BJ (cell line): ENCODE measurements at regions not wholly inside any gene's neighbourhood (a gene's known extent, or its start where the extent isn't known, plus 50 kb on each side); places are given as distances from the start of the nearest gene placed in this dataset.
"Not testable (repeated sequence)": the region's sequence is repeated elsewhere in the genome, so short reads cannot be mapped to it uniquely, and the experiment has no call there.

Experiments used
- CTCF ChIA-PET: fragments of 350-600 bp; formaldehyde crosslinking; extraction: SDS; loops from one replicate; lab custom pipeline; 2021; ENCODE audit warnings: antibody characterized with exemption, inconsistent platforms; lab: Yijun Ruan, JAX
- POLR2A ChIA-PET: fragments of 300-600 bp; sonication (Branson Sonifier 250); formaldehyde crosslinking; extraction: SDS; loops from one replicate; lab custom pipeline; 2021; ENCODE audit warnings: antibody characterized with exemption; lab: Charles Lee
- DNase-seq: peaks from one replicate; pipeline ENCODE4 v3.0.0-alpha.2; 2011; ENCODE audit warnings: low read depth
- H3K27me3 ChIP-seq: 2 replicates; pipeline ENCODE4 v1.6.0; 2011; ENCODE audit warnings: low read length; ENCODE audit not compliant: control insufficient read depth, insufficient read depth
- H3K36me3 ChIP-seq: 2 replicates; pipeline ENCODE4 v1.5.1; 2011; ENCODE audit warnings: low read length; ENCODE audit not compliant: control insufficient read depth, insufficient read depth
- H3K4me3 ChIP-seq: 2 replicates; pipeline ENCODE4 v1.5.1; 2011; ENCODE audit warnings: low read depth, mild to moderate bottlenecking, control low read depth, low read length
- TF ChIP-seq, protein P1 (sequence below): IDR thresholded peaks from 2 replicates; pipeline ENCODE4 v1.5.1; 2011; ENCODE audit warnings: low read depth, mild to moderate bottlenecking, control low read depth, inconsistent platforms, low read length, moderate library complexity; ENCODE audit not compliant: insufficient read depth

DNA sequence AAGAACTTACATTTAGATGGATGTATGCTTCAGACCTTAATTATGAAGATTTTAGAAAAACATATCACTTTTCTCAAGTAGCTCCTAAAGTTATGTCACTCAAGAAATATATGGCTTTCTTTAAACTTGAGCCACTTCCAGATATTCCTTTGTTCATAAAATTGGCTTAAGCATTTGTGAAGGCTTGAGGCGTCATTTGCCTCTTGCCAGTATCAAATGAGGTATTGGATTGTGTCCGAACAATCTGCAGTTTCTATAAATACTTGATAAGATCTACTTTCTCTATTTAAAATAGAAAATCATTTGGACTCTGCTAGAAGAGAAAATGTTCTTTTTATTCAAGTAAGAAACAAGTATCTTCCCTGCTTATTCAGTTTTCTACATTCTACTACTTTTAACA is 102.6 kb downstream of the RSL24D1 start:
- POLR2A ChIA-PET = no interaction called here
- TF ChIP-seq, protein P1, sequence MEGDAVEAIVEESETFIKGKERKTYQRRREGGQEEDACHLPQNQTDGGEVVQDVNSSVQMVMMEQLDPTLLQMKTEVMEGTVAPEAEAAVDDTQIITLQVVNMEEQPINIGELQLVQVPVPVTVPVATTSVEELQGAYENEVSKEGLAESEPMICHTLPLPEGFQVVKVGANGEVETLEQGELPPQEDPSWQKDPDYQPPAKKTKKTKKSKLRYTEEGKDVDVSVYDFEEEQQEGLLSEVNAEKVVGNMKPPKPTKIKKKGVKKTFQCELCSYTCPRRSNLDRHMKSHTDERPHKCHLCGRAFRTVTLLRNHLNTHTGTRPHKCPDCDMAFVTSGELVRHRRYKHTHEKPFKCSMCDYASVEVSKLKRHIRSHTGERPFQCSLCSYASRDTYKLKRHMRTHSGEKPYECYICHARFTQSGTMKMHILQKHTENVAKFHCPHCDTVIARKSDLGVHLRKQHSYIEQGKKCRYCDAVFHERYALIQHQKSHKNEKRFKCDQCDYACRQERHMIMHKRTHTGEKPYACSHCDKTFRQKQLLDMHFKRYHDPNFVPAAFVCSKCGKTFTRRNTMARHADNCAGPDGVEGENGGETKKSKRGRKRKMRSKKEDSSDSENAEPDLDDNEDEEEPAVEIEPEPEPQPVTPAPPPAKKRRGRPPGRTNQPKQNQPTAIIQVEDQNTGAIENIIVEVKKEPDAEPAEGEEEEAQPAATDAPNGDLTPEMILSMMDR = no peak
- Histone ChIP-seq H3K36me3 (no peaks in the 10 kb centered on the region), H3K27me3 (no peaks in the 10 kb centered on the region), H3K4me3 (no peak overlapping the region)
- CTCF ChIA-PET = no interaction called here
- DNase-seq = no peak

DNA sequence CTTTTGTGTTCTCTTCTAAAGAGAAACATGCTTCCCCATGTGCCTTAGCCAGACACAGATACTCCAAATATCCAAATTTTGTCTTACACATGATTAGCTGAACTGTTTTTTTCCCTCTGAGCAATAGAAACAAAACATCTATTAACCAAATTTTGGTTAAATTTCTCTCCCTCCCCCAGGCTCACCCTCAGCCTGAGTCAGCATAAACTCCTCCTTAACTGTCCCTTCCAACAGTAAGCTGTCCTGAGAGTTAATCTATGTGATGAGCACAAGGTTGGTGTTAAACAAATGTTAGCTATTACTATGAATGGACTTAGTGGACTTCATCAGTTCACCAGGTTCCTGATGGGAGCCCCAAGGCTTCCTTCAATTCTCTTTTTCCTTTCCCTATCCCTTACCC is 108.5 kb downstream of the RSL24D1 start:
- ChIA-PET POLR2A (no interaction called here), CTCF (no interaction called here)
- TF ChIP-seq, protein P1 = no peak
- no peaks in the 10 kb centered on the region for H3K27me3 ChIP-seq
- H3K36me3 ChIP-seq = no peaks in the 10 kb centered on the region
- DNase-seq = no peak
- H3K4me3 ChIP-seq = no peak overlapping the region

DNA sequence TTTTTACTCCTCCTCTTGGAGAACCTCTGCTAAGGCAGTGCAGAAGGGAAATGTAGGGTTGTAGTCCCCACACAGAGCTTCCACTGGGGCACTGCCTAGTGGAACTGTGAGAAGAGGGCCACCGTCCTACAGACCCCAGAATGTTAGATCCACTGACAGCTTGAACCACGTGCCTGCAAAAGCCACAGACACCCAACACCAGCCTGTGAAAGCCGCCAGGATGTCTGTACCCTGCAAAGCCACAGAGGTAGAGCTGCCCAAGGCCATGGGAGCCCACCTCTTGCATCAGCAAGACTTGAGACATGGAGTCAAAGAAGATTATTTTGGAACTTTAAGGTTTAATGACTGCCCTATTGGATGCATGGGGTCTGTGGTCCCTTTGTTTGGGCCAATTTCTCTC is 112.1 kb downstream of the RSL24D1 start:
- CTCF ChIA-PET = interaction anchor here (0.6 kb wide), 1 partner anchor 32 kb away, joined by 3 read pairs; no protein-coding TSS in a partner anchor
- POLR2A ChIA-PET = no interaction called here

DNA sequence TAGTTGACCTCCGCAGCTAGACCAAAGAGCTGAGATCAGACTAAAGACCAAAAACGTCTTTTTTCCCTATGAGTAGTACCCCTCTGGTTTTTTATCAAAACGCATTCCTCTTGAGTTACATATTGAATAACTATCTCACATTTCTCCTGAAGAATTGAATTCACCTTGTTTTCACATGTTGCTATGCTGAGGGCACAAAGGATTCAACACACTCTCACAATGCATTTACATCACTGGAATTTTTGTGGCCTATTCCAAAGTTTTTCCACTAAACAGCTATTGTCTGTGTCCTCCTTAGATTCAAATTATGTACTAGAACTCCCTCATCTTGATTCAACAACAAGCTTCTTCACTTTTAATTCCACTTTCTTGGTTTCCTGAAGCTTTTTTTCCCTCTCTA is 112.5 kb downstream of the RSL24D1 start:
- CTCF ChIA-PET = interaction anchor here (0.6 kb wide), 1 partner anchor 32 kb away, joined by 3 read pairs; no protein-coding TSS in a partner anchor

More for the DNA sequence above, 112.1 kb downstream of the RSL24D1 start:
- no peaks in the 10 kb centered on the region for H3K27me3 ChIP-seq
- no peak for DNase-seq
- H3K36me3 ChIP-seq = no peaks in the 10 kb centered on the region
- no peak overlapping the region for H3K4me3 ChIP-seq
- TF ChIP-seq, protein P1 = no peak

DNA sequence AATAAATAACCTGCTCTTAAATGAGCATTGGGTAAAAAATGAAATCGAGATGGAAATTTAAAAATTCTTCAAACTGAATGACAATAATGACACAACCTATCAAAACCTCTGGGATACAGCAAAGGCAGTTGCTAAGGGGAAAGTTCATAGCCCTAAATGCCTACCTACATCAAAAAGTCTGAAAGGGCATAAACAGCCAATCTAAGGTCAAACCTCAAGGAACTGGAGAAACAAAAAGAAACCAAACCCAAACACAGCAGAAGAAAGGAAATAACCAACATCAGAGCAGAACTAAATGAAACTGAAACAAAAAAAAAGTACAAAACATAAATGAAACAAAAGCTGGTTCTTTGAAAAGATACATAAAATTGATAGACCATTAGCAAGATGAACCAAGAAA is 119.7 kb downstream of the RSL24D1 start:
- H3K4me3 ChIP-seq, DNase-seq, H3K36me3 ChIP-seq, H3K27me3 ChIP-seq, CTCF ChIA-PET, POLR2A ChIA-PET: not testable (repeated sequence)

More for the DNA sequence above, 112.5 kb downstream of the RSL24D1 start:
- POLR2A ChIA-PET = no interaction called here
- Histone ChIP-seq H3K4me3 (no peak overlapping the region), H3K36me3 (no peaks in the 10 kb centered on the region), H3K27me3 (no peaks in the 10 kb centered on the region)
- no peak for DNase-seq
- TF ChIP-seq, protein P1 = no peak

DNA sequence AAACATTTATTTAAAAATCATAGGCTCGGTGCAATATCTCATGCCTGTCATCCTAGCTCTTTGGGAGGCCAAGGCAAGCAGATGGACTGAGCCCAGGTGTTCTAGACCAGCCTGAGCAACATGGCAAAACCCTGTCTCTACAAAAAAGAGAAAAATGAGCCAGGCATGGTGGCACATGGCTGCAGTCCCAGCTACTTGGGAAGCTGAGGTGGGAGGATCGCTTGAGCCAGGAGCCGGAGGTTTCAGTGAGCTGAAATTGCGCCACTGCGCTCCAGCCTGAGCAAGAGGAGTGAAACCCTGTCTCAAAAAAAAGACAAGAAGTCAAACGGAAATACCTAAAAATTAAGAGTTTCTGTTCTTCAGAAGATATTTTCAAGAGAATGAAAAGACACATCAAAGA is 122.3 kb downstream of the RSL24D1 start:
- Histone ChIP-seq H3K4me3 (no peak overlapping the region), H3K36me3 (no peaks in the 10 kb centered on the region), H3K27me3 (no peaks in the 10 kb centered on the region)
- DNase-seq = no peak
- TF ChIP-seq, protein P1 = no peak
- ChIA-PET CTCF (no interaction called here), POLR2A (no interaction called here)

DNA sequence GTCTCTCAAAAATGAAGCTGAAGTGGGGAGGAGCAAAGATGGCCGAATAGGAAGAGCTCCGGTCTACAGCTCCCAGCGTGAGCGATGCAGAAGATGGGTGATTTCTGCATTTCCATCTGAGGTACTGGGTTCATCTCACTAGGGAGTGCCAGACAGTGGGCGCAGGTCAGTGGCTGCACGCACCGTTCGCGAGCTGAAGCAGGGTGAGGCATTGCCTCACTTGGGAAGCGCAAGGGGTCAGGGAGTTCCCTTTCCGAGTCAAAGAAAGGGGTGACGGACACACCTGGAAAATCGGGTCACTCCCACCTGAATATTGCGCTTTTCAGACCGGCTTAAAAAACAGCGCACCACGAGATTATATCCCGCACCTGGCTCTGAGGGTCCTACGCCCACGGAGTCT is 132.8 kb downstream of the RSL24D1 start:
- H3K36me3 ChIP-seq, DNase-seq, H3K27me3 ChIP-seq, POLR2A ChIA-PET, CTCF ChIA-PET, H3K4me3 ChIP-seq: not testable (repeated sequence)
